Trophoblast cell (in vitro differentiated cells and primary cell): ENCODE measurements at regions not wholly inside any gene's neighbourhood (a gene's known extent, or its start where the extent isn't known, plus 50 kb on each side); places are given as distances from the start of the nearest gene placed in this dataset.

Experiments used
- DNase-seq, 2 donors: peaks; one replicate each; pipeline ENCODE4 v3.0.0-alpha.2; 2016
- H2AFZ ChIP-seq: 2 replicates; pipeline ENCODE4 v1.6.1; 2013; ENCODE audit warnings: low read length, moderate library complexity, mild to moderate bottlenecking; ENCODE audit not compliant: insufficient read depth, poor library complexity
- H2AK5ac ChIP-seq: 2 replicates; pipeline ENCODE4 v1.6.1; 2013; ENCODE audit warnings: mild to moderate bottlenecking, low read length
- H2BK120ac ChIP-seq: 2 replicates; pipeline ENCODE4 v1.6.1; 2013; ENCODE audit warnings: low read length, mild to moderate bottlenecking, moderate library complexity; ENCODE audit not compliant: insufficient read depth, poor library complexity
- H2BK12ac ChIP-seq: 2 replicates; pipeline ENCODE4 v1.6.1; 2013; ENCODE audit warnings: mild to moderate bottlenecking, low read length, moderate library complexity
- H2BK5ac ChIP-seq: 2 replicates; pipeline ENCODE4 v1.6.1; 2013; ENCODE audit warnings: low read length, low read depth, moderate library complexity, mild to moderate bottlenecking; ENCODE audit not compliant: poor library complexity
- H3K14ac ChIP-seq: 2 replicates; pipeline ENCODE4 v1.6.1; 2013; ENCODE audit warnings: mild to moderate bottlenecking, low read length
- H3K18ac ChIP-seq: 2 replicates; pipeline ENCODE4 v1.6.1; 2013; ENCODE audit warnings: mild to moderate bottlenecking, low read length
- H3K23ac ChIP-seq: 2 replicates; pipeline ENCODE4 v1.6.1; 2013; ENCODE audit warnings: low read length
- H3K27ac ChIP-seq: 2 replicates; pipeline ENCODE4 v1.5.1; 2013; ENCODE audit warnings: low read depth, mild to moderate bottlenecking, inconsistent platforms, low read length, moderate library complexity
- H3K27me3 ChIP-seq: 2 replicates; pipeline ENCODE4 v1.6.1; 2013; ENCODE audit warnings: inconsistent platforms, mild to moderate bottlenecking, low read length, moderate library complexity; ENCODE audit not compliant: insufficient read depth
- H3K36me3 ChIP-seq, 2 experiments: 1 replicate in 1 of 2; 2 replicates in 1 of 2; pipeline ENCODE4 v1.6.1; 2013; ENCODE audit warnings: low read length in 2 of 2, mild to moderate bottlenecking in 2 of 2, moderate library complexity in 1 of 2; ENCODE audit not compliant: insufficient read depth in 2 of 2, control insufficient read depth in 1 of 2
- H3K4ac ChIP-seq: 2 replicates; pipeline ENCODE4 v1.6.1; 2013; ENCODE audit warnings: low read depth, mild to moderate bottlenecking, low read length, moderate library complexity
- H3K4me1 ChIP-seq, 2 experiments: 1 replicate in 1 of 2; 2 replicates in 1 of 2; pipeline ENCODE4 v1.6.1; 2013; ENCODE audit warnings: low read length in 2 of 2, mild to moderate bottlenecking in 2 of 2, moderate library complexity in 1 of 2; ENCODE audit not compliant: insufficient read depth in 2 of 2, control insufficient read depth in 1 of 2
- H3K4me2 ChIP-seq: 2 replicates; pipeline ENCODE4 v1.6.1; 2013; ENCODE audit warnings: inconsistent platforms, mild to moderate bottlenecking, low read length, moderate library complexity
- H3K4me3 ChIP-seq: 2 replicates; pipeline ENCODE4 v1.5.1; 2013; ENCODE audit warnings: mild to moderate bottlenecking, low read depth, low read length, inconsistent platforms
- H3K79me1 ChIP-seq: one replicate; pipeline ENCODE4 v1.6.1; 2013; ENCODE audit warnings: low read length
- H3K79me2 ChIP-seq: 2 replicates; pipeline ENCODE4 v1.6.1; 2013; ENCODE audit warnings: low read length, mild to moderate bottlenecking; ENCODE audit not compliant: control insufficient read depth, insufficient read depth, poor library complexity
- H3K9ac ChIP-seq: 2 replicates; pipeline ENCODE4 v1.6.1; 2013; ENCODE audit warnings: mild to moderate bottlenecking, low read length
- H3K9me3 ChIP-seq: 2 replicates; pipeline ENCODE4 v1.6.1; 2013; ENCODE audit warnings: low read depth, mild to moderate bottlenecking, control low read depth, inconsistent platforms, low read length; ENCODE audit not compliant: insufficient read depth
- H4K12ac ChIP-seq: 2 replicates; pipeline ENCODE4 v1.6.1; 2013; ENCODE audit warnings: low read depth, mild to moderate bottlenecking, low read length, moderate library complexity
- H4K8ac ChIP-seq: 2 replicates; pipeline ENCODE4 v1.6.1; 2013; ENCODE audit warnings: low read depth, mild to moderate bottlenecking, low read length, moderate library complexity
- H4K91ac ChIP-seq: one replicate; pipeline ENCODE4 v1.6.1; 2013; ENCODE audit warnings: low read depth, mild to moderate bottlenecking, low read length, moderate library complexity
- WGBS: extraction: QIAGEN DNeasy Blood & Tissue Kit; methylation state at CpG from one replicate; pipeline ENCODE4 v1.1.7; 2013; ENCODE audit warnings: missing lambda C conversion rate; ENCODE audit not compliant: insufficient read length, insufficient coverage; ENCODE audit errors: extremely low coverage; 5-methylcytosine and 5-hydroxymethylcytosine counted together

DNA sequence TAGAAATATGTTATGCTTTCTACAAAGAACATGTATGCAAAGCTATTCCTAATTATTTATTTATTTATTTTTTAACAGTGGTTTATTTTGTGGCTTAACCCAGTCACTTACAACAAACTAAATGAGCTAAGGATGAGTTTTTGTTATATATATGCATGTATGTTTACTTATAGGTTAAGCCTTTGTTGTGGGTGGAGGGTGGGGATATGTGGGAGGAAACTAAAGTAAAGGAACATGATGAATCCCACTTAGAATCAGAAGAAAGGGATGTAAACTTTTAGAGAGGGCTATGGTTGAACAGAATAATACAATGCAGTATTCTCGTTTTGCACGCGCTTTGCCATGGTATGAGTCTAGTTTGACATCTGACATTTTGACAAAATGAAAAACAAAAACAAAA lies 321.0 kb upstream of the RUNX1 start:
- no peaks in the 10 kb centered on the region for H3K79me2 ChIP-seq
- no CpG with 5 or more reads among the region's 3 CpGs for WGBS
- no peak overlapping the region for H4K12ac ChIP-seq
- no peak overlapping the region for H3K4me3 ChIP-seq
- H2BK120ac ChIP-seq = no peak overlapping the region
- no peak overlapping the region for H3K9ac ChIP-seq
- H2BK12ac ChIP-seq = no peak overlapping the region
- H2AFZ ChIP-seq = no peak overlapping the region
- no peak overlapping the region for H3K4me2 ChIP-seq
- H2BK5ac ChIP-seq = no peak overlapping the region
- no peak overlapping the region for H3K18ac ChIP-seq
- no peak overlapping the region for H2AK5ac ChIP-seq
- H4K91ac ChIP-seq = no peak overlapping the region
- H3K27ac ChIP-seq = no peak overlapping the region
- DNase-seq = no peak
- H3K9me3 ChIP-seq = no peaks in the 10 kb centered on the region
- H4K8ac ChIP-seq = no peak overlapping the region
- no peaks in the 10 kb centered on the region for H3K79me1 ChIP-seq
- no peak overlapping the region for H3K23ac ChIP-seq
- H3K14ac ChIP-seq = no peak overlapping the region
- H3K36me3 ChIP-seq = no peaks in the 10 kb centered on the region
- H3K4ac ChIP-seq = no peak overlapping the region
- peaks cover 0 to 3% of the 10 kb centered on the region in 2 experiments for H3K4me1 ChIP-seq
- no peaks in the 10 kb centered on the region for H3K27me3 ChIP-seq

DNA sequence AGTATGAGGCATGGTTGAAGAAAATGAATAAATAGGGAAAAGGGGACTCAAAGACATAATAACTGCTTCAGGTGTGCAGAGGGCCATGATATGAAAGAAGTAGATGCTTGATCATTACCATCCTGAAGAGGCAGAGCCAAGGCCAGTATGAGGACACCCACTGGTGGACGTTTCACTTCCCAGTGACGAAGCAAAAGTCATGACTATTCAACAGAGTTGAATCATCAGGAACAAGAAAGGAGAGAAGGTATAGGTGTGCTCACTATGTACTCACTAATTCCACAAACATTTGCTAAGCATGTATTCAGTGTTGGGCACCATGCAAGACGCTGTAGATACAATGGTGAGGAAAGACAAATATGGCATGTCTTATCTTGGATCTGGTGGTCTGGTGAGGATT lies 319.2 kb upstream of the RUNX1 start:
- Histone ChIP-seq H4K91ac (no peak overlapping the region), H4K8ac (no peak overlapping the region), H2BK120ac (no peak overlapping the region), H3K18ac (no peak overlapping the region), H3K27ac (no peak overlapping the region), H3K23ac (no peak overlapping the region), H3K4me1 (peaks cover 0 to 3% of the 10 kb centered on the region in 2 experiments), H3K36me3 (no peaks in the 10 kb centered on the region), H3K4me2 (no peak overlapping the region), H3K9ac (no peak overlapping the region), H3K14ac (no peak overlapping the region), H2AK5ac (no peak overlapping the region), H2BK12ac (no peak overlapping the region), H3K79me1 (no peaks in the 10 kb centered on the region), H3K79me2 (no peaks in the 10 kb centered on the region), H2BK5ac (no peak overlapping the region), H3K27me3 (no peaks in the 10 kb centered on the region), H4K12ac (no peak overlapping the region), H3K9me3 (no peaks in the 10 kb centered on the region), H2AFZ (no peak overlapping the region), H3K4me3 (no peak overlapping the region), H3K4ac (no peak overlapping the region)
- DNase-seq = no peak
- WGBS = no CpG with 5 or more reads among the region's 3 CpGs

DNA sequence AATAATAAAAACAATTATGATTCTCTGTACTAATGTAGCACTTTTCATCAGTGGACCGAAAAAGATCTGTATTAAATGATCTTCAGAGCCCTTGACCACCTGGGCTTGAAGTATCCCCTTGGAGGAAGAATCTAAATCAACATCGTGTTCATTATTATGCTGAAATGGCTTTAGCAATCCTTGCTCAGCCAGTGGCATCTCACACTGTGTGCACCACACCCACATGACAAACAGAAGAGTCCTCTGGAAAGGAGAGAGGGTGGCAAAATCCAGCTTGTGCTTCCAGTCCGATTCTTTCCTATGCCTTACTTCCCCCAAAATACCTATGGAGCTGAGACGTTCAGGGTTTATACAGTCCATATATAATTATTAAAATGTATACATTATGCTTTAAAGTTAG lies 318.5 kb upstream of the RUNX1 start:
- no peaks in the 10 kb centered on the region for H3K79me2 ChIP-seq
- H3K14ac ChIP-seq = no peak overlapping the region
- no peak overlapping the region for H3K4me2 ChIP-seq
- H4K91ac ChIP-seq = no peak overlapping the region
- H2BK120ac ChIP-seq = no peak overlapping the region
- H2AFZ ChIP-seq = no peak overlapping the region
- no peaks in the 10 kb centered on the region for H3K36me3 ChIP-seq
- H3K27ac ChIP-seq = no peak overlapping the region
- H3K79me1 ChIP-seq = no peaks in the 10 kb centered on the region
- H3K4me3 ChIP-seq = no peak overlapping the region
- no peaks in the 10 kb centered on the region for H3K9me3 ChIP-seq
- no peak overlapping the region for H3K9ac ChIP-seq
- H2BK12ac ChIP-seq = no peak overlapping the region
- H4K12ac ChIP-seq = no peak overlapping the region
- H2BK5ac ChIP-seq = no peak overlapping the region
- no peak overlapping the region for H4K8ac ChIP-seq
- WGBS = no CpG with 5 or more reads among the region's 4 CpGs
- H3K23ac ChIP-seq = no peak overlapping the region
- no peaks in the 10 kb centered on the region for H3K27me3 ChIP-seq
- no peak for DNase-seq
- no peaks in the 10 kb centered on the region for H3K4me1 ChIP-seq
- H3K18ac ChIP-seq = no peak overlapping the region
- no peak overlapping the region for H2AK5ac ChIP-seq
- H3K4ac ChIP-seq = no peak overlapping the region

DNA sequence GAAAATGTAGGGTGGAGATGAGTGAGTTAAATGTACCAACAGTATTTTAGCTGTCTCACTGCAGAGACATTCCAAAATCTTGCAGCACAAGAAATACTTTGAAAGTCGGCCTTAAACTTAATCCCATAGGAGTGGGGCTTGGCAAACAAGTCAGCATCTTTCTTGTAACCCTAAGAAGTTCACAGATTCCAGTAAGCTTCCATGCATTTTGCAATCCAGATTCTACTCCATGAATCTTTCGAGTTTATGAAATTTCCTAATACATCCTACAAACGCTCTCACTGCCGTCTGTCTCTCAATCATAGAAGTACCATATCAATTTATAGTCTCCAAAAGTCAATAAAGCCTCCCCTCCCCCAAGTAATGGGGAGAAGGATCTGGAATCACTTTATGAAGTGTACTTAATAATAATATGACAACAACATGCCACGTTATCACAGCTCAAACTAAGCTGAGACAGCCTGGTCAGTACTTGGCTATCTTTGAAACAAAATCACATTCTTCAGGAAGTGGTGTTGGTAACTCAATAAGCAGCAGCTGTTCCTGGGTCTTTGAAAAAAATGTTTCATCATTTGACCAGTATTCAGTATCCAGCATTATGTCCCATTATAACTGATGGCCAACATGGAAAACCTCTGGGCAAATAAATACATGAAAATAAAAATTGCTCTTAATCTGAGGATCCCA lies 317.4 kb upstream of the RUNX1 start:
- H2AK5ac ChIP-seq = no peak overlapping the region
- H3K4ac ChIP-seq = no peak overlapping the region
- H2BK12ac ChIP-seq = no peak overlapping the region
- H3K36me3 ChIP-seq = no peaks in the 10 kb centered on the region
- no peak overlapping the region for H3K23ac ChIP-seq
- no peak overlapping the region for H4K12ac ChIP-seq
- no peak overlapping the region for H3K14ac ChIP-seq
- no peaks in the 10 kb centered on the region for H3K27me3 ChIP-seq
- peak in 1 of 2 donors; percentile 38 for DNase-seq
- H3K79me2 ChIP-seq = no peaks in the 10 kb centered on the region
- no peaks in the 10 kb centered on the region for H3K9me3 ChIP-seq
- H3K9ac ChIP-seq = no peak overlapping the region
- H3K27ac ChIP-seq = no peak overlapping the region
- no CpG with 5 or more reads among the region's 5 CpGs for WGBS
- no peaks in the 10 kb centered on the region for H3K79me1 ChIP-seq
- H2BK120ac ChIP-seq = no peak overlapping the region
- no peak overlapping the region for H4K91ac ChIP-seq
- H2AFZ ChIP-seq = no peak overlapping the region
- no peak overlapping the region for H3K18ac ChIP-seq
- H3K4me3 ChIP-seq = no peak overlapping the region
- H2BK5ac ChIP-seq = no peak overlapping the region
- no peaks in the 10 kb centered on the region for H3K4me1 ChIP-seq
- H3K4me2 ChIP-seq = no peak overlapping the region
- H4K8ac ChIP-seq = no peak overlapping the region
